ENCODE measurements at regions not wholly inside any gene's neighbourhood (a gene's known extent, or its start where the extent isn't known, plus 50 kb on each side); places are given as distances from the start of the nearest gene placed in this dataset.
"Not testable (repeated sequence)": the region's sequence is repeated elsewhere in the genome, so short reads cannot be mapped to it uniquely, and the experiment has no call there.

DNA sequence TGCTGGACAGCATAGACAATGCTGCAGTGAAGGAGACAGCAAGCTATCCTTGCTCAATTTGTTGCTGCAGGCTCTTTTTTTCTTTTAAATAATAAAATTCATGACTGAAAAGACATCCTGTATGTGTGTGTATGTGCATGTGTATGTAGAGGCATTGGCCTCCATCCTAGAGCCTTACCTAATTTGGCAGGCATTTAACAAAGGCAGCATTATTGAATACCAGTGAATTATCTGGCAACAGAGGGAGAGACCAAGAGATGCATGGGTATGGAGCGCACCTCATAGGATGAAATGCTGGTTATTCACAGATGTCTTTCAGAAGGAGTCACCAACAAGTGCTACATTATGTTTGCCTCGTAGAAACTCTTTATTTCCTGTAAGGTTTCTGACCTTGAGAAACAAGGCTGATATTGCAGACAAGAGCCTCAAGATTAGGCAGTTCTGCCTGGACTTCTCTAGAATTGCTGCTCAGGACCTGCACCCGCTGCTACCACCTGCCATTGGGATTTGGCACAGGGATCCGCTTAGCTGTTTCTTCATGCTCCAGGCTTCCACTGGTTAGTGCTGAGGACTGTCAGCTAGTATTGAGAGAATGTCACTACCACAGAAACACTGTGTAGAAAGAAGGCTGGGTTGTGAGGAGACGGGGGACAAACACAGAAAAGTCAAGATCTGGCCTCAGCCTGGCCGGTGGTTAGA, 247.7 kb upstream of the RFX3 start:
- no peak for DNase-seq (ENCODE audit: low spot score)

DNA sequence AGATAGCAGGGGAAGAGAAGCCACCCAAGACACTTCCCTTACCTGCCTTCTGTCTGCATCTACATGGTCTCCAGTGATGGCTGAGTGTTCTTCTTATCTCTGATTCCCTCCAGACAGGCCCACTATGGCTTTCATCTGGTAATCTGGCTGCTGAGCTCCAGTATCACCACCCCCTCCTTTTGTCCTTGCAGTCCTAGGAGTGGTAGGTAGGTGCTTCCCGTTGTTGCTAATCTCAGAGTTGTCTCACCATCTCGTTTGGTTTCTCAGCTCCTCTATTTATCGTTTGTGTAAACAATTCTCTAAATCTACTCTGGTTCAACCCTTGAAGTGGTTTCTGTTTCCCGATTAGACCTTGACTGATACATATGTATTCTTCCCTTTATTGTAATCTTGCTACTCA, 243.8 kb upstream of the RFX3 start:
- no peak for DNase-seq (ENCODE audit: low spot score)

DNA sequence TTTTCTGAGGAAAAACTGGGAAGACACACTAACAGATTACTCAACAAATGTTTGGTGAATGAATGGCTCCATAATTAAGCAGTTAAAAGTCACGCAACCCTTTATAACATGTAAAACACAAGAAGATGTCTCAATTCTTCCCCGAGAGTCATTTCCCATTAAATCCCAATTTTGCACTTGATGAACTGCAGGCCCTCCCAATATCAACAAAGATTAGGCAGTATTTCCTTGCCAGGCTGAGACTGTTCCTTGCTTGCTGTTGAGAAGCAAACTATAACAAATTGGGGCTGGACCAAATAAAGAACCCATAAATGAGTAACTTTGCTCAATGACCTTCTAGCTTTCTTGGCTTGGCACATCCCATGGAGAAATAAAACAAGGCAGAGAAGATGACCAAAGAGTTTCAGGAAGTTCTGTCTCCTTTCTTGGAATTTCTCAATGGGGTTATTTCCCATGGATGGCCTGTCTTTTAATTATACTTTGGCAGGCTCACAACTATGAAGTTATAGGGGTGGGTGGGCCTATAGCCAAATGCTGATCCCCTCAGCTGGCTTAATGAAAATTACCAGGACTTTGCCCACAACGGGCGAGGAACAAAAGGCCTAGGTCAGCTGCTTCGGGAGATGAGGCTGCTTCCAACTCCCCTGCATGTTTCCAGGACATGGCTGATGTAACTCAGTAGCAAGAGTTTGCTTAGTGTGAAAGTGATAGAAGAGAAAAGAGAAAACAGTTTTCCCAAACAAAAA, 243.1 kb upstream of the RFX3 start:
- no peak for DNase-seq (ENCODE audit: low spot score)

DNA sequence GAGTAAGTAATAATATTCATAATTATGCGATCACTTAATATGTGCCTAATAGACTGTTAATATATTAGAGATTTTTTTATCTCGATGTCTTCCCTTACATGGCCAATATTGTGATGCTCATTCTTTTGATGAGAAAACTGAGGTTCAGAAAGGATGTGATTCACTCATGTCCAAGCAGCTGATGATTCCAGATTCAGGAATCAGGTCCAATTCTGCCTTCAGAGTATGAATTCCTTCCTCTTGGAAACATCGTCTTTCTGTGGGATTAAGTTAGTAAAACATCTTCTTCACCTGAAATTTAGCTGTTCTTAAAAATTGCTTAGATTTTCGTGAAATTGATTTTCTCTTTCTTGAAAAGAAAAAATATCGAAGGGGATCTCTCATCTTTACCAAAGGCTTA, 242.5 kb upstream of the RFX3 start:
- DNase-seq (ENCODE audit: low spot score) = no peak

DNA sequence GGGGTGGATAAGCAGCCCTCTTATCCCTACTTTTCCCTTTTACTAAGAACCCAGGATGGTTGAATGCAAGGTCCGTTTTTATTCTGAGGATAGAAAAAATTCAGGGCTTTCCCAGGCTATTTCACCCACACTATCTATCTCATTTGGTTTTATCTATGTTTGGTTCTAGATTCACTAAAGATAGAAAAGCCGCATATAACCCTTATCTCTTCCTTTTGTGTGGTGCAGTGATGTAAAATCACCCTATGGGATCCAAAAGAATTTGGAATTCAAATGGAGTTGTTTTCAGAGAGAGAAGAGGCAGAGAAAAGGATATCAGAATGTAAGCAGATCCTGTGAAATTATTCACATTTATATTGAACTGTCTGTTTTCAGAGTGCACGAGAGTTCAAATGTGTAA, 236.3 kb upstream of the RFX3 start:
- DNase-seq (ENCODE audit: low spot score) = no peak

DNA sequence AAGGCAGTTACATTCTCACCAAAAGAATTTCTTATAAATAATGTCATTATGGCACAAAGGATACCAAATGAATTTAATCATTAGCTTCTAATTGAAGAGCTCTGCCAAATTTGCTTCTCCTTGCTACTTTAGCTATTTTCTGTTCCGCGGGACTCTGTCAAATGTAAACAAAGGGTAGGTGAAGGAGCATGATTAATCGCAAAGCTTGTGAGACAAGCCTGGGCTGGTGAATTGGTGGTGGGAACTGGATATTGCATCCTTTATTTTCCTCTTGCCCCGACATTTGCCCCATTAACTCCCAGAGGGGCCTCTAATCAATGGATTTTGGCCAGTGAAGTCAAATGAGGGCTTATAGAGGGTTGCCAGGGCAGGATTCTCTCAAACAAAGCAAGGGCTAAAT, 234.2 kb upstream of the RFX3 start:
- DNase-seq (ENCODE audit: low spot score) = no peak

DNA sequence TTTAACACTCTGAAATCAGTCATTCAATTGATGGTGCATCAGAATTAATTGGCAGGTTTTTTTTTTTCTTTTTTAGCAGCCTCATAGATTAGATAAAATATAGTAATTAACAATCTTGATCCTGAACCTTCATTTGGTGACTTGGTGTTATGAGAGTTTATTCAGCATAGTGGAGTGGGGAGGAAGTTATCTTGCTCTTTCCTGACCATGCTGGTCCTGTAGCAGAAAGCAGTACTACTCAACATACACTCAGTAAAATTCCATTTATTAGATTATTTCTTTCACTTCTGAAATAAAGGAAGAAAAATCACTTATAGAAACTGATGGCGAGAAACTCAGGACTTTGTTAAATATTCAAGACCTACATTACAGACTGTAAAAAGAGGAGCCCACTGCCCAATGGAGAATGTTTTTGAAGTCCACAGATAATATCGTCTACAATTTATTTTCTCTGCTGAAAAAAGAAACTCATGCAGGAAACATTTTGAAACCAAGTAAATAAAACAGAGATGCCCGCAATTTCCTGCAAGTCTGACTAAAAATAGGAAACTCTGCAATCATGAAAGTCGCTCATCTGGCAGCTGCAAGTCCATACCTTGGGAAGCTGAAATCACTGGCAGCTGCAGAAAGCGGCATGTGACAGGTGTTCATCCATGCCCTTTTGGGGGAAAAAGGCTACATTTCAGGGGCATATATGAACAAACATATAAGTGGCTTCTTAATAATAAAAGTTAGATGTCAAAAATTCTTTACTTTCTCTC, 233.2 kb upstream of the RFX3 start:
- DNase-seq (ENCODE audit: low spot score) = no peak

DNA sequence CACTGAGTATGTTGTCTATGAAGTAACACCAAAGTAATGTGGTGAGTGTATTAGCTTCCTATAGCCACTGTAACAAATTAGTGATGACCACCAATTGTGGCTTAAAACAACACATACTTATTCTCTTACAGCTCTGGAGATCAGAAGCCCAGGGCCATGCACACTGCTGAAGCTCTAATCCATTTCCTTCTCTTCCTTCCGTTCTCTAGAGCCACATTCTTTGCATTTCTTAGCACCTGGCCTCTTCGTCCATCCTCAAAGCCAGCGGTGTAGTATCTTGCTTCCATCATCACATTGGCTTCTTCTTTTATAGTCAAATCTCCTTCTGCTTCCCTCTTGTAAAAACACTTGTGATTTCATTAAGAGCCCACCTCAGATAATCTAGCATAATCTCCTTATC, 230.3 kb upstream of the RFX3 start:
- no peak for DNase-seq (ENCODE audit: low spot score)

DNA sequence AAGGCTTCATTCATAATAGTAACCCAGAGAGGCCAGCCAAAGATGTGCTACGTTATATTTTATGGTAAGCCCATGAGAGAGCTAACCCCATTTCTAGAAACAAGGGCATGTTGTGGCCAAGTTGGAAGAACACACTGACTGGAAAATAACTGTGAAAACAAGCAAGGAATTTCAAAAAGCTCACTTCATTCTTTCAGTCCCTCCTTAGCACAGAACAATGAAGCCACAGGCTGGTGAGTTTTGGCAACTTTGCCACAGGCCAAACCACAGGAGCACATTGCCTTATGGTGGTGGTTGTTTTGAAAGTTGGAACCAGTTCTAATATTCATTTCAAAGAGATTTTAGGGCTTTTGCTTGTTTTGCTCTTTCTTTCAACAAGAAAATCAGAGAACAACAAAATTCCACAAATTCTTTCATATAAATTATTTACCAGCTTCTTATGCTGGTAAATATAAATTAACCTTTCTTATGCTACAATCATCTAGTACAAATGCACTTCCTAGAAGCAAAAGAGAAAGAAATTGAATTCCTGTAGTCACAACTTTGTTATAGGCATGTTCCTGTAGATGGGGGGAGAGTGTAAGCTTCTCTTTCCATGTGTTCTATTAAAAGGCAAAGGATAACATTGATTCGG, 225.4 kb upstream of the RFX3 start:
- no peak for DNase-seq (ENCODE audit: low spot score)

DNA sequence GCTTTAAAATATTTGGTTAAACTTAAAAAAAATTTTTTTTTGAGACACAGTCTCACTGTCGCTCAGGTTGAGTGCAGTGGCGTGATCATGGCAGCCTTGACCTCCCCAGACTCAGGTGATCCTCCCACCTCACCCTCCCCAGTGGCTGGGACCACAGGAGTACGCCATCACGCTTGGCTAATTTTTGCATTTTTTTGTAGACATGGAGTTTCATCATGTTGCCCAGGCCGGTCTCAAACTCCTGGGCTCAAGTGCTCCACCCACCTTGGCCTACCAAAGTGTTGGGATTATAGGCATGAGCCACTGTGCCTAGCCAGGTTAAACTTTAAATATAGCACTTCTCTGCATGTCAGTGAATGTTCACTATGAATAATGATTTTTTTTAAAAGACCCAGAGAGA, 224.5 kb upstream of the RFX3 start:
- DNase-seq (ENCODE audit: low spot score) = no peak

DNA sequence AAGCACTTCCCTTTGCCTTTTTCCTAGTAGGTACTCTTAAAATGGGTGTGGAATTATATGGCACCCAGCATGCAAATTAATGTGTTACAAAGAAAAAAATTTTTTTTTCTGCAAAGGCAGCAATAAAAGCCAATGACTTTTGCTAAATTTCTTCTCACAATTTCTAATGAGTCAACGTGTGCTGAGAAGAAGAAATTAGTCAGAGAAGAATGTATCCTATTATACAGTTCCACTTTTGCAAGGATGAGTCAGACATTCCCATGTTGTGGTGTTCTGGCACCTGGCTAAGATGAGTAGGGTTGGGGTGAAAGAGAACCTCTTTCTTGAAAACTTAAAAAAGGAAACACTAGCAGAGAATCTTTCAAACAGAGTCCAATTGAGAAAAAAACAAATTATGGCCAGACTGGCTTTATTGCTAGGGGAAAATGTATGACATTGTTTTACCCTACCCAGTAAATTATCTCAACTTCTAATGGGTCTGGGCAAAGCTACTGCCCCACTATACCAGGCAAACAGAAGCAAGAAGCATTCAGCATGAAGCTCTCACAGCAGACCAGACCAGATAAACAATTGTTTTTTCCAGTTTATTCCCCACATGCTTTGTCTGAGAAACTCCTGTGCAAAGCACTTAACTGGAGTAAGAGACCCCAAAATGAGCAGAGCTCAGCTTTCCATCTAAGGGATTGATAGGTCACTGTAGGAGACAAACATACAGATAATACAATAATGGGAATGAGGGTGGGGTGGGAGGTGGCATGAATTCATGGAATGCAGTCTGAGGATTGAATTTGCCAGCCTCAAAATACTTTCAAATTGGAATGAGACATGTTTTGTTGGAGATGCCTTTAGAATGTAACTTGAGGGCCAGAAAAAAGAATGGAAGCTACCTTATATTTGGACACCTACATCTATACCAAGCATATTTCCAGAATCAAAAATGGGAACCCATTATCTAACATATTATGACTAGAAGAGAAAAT, 220.8 kb upstream of the RFX3 start:
- DNase-seq (ENCODE audit: low spot score) = no peak

DNA sequence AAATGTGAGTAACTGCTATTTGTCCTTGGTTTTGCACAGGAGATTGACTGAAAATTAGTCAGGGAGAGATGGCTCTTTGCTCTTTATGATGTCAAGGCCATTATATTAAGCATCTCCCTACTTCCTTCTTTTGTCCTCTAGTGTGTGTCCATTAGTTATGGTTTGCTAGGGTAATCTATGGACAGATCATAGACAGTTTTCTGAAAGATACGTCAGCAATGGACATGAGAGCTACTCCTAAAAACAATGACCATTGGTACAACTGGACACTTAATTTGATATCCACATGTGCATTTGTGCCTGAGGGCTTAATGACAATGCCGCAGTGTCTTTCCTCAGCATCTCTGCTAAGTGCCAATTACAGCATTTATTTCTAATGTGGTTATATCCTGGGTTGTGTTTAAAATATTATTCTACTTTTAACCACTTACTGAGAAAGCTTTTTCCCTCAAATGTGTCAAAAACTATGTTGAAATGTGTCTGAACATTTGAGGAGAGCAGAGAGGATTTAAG, 218.2 kb upstream of the RFX3 start:
- no peak for DNase-seq (ENCODE audit: low spot score)

DNA sequence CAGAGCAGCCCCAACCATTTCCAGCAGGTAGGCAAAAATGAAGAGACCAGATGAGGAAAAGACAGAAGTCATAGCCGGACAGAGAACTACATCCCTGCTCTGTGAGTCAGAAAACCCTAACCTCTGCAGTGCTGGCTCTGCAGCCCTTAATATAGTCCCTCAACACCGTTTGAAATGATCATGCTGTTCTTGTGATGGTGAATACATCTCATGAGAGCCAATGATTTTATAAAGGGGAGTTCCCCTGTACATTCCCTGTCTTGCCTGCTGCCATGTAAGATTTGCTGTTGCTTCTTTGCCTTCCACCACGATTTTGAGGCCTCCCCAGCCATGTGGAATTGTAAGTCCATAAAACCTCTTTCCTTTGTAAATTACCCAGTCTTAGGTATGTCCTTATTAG, 216.8 kb upstream of the RFX3 start:
- DNase-seq (ENCODE audit: low spot score) = no peak

DNA sequence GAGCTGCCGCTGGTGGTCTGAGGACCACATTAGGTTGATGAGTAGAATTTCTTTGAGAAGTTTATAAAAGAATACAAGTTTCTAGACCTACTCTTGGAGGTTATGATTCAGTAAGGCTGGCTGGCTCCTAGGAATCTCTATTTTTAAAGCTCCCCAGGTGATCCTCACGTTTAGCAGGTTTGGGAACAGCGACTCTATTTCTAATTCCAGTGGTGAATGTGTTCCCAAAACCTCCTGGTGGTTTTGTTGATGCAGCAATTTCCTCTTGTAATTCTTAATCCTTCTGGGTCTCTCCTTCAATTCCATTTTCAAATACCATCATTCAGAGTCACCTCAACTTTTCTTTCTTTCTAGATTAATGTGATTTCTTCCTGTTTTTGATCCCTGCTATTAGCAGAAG, 215.9 kb upstream of the RFX3 start:
- DNase-seq (ENCODE audit: low spot score) = no peak

DNA sequence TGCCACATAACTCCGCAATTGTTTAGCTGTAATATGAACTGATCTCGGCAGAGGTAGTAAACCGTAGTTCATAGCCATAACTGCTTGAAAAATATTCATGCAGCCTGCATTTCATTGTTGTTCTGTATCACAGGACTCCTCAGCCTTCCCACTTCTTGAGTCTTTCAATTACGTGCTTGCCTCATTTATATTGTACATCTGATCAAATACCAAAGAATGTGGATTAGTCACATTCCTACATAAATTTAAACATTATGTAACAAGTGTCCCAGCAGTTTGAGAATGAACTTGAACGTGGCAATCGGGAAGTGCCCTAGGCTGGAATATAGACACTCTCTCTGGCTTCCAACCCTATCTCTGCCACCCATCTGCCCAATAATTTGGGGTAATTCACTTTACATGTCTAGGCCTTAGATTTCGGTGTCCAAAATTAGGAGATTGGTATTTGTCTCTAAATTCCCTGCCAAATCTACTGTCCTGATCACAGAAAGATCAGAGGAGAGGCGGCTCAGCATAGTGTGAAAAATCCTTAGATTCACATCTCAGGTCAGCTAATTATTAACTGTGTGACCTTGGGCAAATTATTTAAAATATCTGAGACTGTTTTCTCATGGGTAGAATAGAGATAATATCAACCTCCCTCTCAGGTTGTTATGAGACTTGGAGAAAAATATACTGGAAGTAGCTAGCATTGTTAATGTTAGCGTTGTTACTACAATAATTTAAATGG, 215.1 kb upstream of the RFX3 start:
- DNase-seq (ENCODE audit: low spot score) = no peak

DNA sequence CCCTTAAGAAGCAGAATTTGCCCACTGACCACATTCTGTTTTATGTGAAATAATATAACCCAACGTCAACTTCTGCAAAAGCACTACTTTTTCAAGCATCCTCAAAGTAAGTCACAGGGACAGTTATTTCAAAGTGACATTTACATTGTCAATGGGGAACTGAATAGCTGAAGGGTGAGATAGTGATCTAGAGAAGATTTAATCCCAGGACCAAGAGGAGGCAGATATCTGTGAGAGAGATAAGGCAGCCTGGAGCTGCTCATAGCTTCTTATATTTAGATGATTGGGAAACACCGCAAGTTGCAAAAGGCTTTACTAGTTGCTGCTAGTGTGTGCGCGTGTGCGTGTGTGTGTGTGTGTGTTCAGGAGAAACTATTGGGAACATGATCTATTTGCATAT, 210.4 kb upstream of the RFX3 start:
- no peak for DNase-seq (ENCODE audit: low spot score)

DNA sequence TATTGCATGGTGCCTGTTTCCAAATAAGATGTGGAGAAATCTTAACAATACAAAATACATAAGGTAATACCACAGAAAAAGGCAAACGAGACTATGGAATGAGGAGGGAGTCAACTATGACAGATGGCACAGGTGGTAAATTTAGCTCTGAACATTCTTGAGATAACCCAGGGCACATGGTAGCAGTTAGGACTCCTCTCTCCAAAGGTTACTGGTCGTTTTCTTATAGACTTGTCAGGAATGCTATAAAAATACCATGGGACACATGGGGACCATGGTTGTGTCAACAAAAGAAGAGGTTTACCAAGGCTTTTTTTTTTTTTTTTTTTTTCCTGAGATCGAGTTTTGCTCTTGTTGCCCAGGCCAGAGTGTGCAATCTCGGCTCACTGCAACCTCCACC, 209.4 kb upstream of the RFX3 start:
- DNase-seq (ENCODE audit: low spot score) = no peak

DNA sequence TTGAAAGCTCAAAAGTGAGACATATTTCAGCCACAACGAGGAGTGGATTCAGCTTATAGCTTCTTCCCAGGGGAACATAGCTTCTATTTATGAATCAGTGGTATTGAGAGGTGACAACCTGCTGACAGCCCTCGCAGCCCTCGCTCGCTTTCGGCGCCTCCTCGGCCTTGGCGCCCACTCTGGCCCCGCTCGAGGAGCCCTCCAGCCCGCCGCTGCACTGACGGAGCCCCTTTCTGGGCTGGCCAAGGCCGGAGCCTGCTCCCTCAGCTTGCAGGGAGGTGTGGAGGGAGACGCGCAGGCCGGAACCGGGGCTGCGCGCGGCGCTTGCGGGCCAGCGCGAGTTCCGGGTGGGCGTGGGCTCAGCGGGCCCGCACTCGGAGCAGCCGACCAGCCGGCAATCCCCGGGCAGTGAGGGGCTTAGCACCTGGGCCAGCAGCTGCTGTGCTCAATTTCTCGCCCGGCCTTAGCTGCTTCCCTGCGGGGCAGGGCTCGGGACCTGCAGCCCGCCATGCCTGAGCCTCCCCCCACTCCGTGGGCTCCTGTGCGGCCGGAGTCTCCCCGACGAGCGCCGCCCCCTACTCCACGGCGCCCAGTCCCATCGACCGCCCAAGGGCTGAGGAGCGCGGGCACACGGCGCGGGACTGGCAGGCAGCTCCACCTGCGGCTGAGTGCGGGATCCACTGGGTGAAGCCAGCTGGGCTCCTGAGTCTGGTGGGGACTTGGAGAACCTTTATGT, 207.9 kb upstream of the RFX3 start:
- DNase-seq (ENCODE audit: low spot score) = not testable (repeated sequence)

DNA sequence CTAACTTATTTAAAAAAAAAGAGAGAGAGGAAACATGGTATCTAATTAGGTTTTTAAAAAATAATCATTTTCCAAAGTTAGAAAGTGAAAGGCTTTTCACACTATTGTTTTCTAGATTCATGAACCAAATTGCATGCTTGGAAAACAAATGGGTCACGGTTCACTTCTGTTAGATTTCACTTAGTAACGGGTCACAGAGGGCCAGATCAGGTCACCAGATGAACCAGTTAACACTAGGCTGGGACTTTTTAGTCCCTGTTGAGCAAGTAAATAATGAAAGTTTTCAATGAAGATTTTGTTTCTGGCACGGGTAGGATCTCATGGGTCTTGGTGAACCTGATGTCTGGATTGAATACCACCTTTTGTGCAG, 207.2 kb upstream of the RFX3 start:
- no peak for DNase-seq (ENCODE audit: low spot score)
